Activated T-helper 17 cell treated with anti-CD3 and anti-CD28 coated beads, Interleukin-2, amount 50 U/mL, for 72 hours (primary cell): ENCODE measurements at regions not wholly inside any gene's neighbourhood (a gene's known extent, or its start where the extent isn't known, plus 50 kb on each side); places are given as distances from the start of the nearest gene placed in this dataset.
"Not testable (repeated sequence)": the region's sequence is repeated elsewhere in the genome, so short reads cannot be mapped to it uniquely, and the experiment has no call there.

Source experiments
- ATAC-seq: fragments of 150-1000 bp; cut with Tn5 transposase; replicated peaks from 2 replicates; pipeline ENCODE4 v1.10.0; 2021; ENCODE audit warnings: mild to moderate bottlenecking, moderate library complexity
- H3K27ac Mint-ChIP-seq: one replicate; pipeline ENCODE4 v1.8.0; 2022; ENCODE audit warnings: mixed read lengths
- H3K27me3 Mint-ChIP-seq: one replicate; pipeline ENCODE4 v1.8.0; 2022; ENCODE audit warnings: mixed read lengths
- H3K36me3 Mint-ChIP-seq: one replicate; pipeline ENCODE4 v1.8.0; 2022; ENCODE audit warnings: low read depth, mild to moderate bottlenecking, mixed read lengths
- H3K4me1 Mint-ChIP-seq: one replicate; pipeline ENCODE4 v1.8.0; 2022; ENCODE audit warnings: mixed read lengths
- H3K4me3 Mint-ChIP-seq: one replicate; pipeline ENCODE4 v1.8.0; 2022; ENCODE audit warnings: mild to moderate bottlenecking, mixed read lengths
- H3K9me3 Mint-ChIP-seq: one replicate; pipeline ENCODE4 v1.8.0; 2022; ENCODE audit warnings: mixed read lengths

DNA sequence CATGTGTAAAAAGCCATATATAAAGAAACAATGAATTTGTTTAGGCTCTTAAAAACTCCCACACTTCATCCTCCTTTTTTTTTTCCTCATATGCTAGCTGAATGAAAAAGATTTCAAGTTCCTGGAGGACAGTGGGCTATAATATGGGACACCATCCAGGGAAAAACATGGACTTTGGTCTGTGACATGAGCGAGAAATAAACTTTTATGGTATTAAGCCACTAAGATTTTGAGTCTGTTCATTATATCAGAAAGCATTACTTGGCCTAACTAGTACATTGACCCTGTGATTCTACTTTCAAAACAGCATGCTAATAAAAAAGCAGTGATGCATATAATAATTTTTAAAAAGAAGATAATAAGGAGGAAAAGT is 392.3 kb upstream of the CAMK1G start:
- Mint-ChIP-seq H3K27ac (no peak overlapping the region), H3K27me3 (peaks cover 4% of the 10 kb centered on the region), H3K4me1 (no peaks in the 10 kb centered on the region), H3K36me3 (no peaks in the 10 kb centered on the region), H3K4me3 (no peak overlapping the region), H3K9me3 (peaks cover 5% of the 10 kb centered on the region)
- ATAC-seq: no peak

GRCh38 chr1:209196140-209196539 is 387.4 kb upstream of the CAMK1G start:
- no peak for ATAC-seq
- Mint-ChIP-seq H3K4me1 (no peaks in the 10 kb centered on the region), H3K4me3 (no peak overlapping the region), H3K36me3 (no peaks in the 10 kb centered on the region), H3K9me3 (peaks cover 15% of the 10 kb centered on the region), H3K27me3 (peaks cover 14% of the 10 kb centered on the region), H3K27ac (no peak overlapping the region)

DNA sequence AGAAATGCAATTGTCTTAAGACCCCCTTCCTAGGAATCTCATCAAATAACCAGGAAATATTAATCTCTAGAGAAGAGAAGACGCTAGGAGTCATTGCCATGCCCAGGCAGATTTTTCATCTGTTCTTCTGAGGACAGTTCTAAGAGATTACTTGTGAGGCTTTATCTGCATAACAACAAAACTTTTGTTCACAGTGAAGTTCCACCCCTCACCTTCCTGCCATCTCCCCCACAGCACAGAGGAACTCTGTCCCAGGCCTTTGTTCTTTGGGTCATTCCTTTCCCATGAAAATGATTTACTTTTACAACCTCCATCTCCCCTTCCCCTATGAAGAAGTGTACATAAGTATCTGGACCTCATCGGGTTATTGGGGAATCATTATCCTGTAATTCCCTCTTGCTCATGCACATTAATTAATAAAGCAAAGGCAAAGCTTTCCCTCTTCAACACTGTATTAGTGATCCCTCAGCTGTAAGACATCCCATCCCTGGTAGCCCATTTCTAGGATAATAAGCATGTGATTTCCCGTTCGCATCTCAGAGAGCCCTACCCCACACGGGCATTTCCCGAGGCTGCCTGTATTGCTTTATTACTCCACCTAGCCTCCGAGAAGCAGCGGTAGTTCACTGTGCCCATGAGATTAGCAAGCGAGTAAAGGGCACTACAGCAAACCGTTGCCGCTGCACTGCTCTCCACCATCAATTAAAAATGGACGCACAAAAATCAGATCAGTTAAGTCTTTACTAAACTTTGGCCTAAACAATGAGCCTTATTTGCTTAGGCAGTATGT is 384.4 kb upstream of the CAMK1G start:
- Mint-ChIP-seq H3K27ac (no peak overlapping the region), H3K36me3 (no peaks in the 10 kb centered on the region), H3K9me3 (peaks cover 15% of the 10 kb centered on the region), H3K4me3 (no peak overlapping the region), H3K27me3 (peaks cover 13% of the 10 kb centered on the region), H3K4me1 (no peaks in the 10 kb centered on the region)
- ATAC-seq: no peak

- Mint-ChIP-seq H3K27ac (no peak overlapping the region), H3K36me3 (no peaks in the 10 kb centered on the region)
Measured at GRCh38 chr1:209199822-209200221, 383.7 kb upstream of the CAMK1G start.

DNA sequence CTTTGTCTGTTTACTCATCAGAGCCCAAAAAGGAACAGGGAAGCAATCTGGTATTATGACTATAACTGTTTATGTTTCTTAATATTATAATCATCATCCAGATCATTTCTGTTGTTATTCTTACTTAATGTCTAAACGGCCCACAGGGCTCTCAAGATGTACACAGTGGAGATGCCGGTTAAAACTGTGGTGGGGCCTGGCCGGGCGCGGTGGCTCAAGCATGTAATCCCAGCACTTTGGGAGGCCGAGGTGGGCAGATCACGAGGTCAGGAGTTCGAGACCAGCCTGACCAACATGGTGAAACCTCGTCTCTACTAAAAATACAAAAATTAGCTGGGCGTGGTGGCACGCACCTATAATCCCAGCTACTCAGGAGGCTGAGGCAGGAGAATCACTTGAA is 381.2 kb upstream of the CAMK1G start:
- H3K4me3 Mint-ChIP-seq, H3K36me3 Mint-ChIP-seq, ATAC-seq, H3K27ac Mint-ChIP-seq, H3K4me1 Mint-ChIP-seq, H3K9me3 Mint-ChIP-seq: not testable (repeated sequence)
- H3K27me3 Mint-ChIP-seq: peaks cover 34% of the 10 kb centered on the region

More at GRCh38 chr1:209199822-209200221, 383.7 kb upstream of the CAMK1G start:
- Mint-ChIP-seq H3K9me3 (peaks cover 15% of the 10 kb centered on the region), H3K27me3 (peaks cover 18% of the 10 kb centered on the region), H3K4me1 (no peaks in the 10 kb centered on the region), H3K4me3 (no peak overlapping the region)
- no peak for ATAC-seq

- H3K4me1 Mint-ChIP-seq: no peaks in the 10 kb centered on the region
- H3K9me3 Mint-ChIP-seq: no peaks in the 10 kb centered on the region
- H3K27me3 Mint-ChIP-seq: peaks cover 37% of the 10 kb centered on the region
- H3K4me3 Mint-ChIP-seq: no peak overlapping the region
- no peak overlapping the region for H3K27ac Mint-ChIP-seq
- H3K36me3 Mint-ChIP-seq: no peaks in the 10 kb centered on the region
- ATAC-seq: no peak
Measured at GRCh38 chr1:209202830-209203532, 380.5 kb upstream of the CAMK1G start.

GRCh38 chr1:209203533-209203895 is 380.0 kb upstream of the CAMK1G start:
- Mint-ChIP-seq H3K27me3 (peaks cover 35% of the 10 kb centered on the region), H3K4me1 (no peaks in the 10 kb centered on the region), H3K9me3 (no peaks in the 10 kb centered on the region), H3K4me3 (no peak overlapping the region), H3K27ac (no peak overlapping the region), H3K36me3 (no peaks in the 10 kb centered on the region)
- ATAC-seq: no peak

- H3K27me3 Mint-ChIP-seq: peaks cover 33% of the 10 kb centered on the region
- H3K27ac Mint-ChIP-seq: no peak overlapping the region
- H3K9me3 Mint-ChIP-seq: no peaks in the 10 kb centered on the region
- no peak overlapping the region for H3K4me3 Mint-ChIP-seq
- no peaks in the 10 kb centered on the region for H3K4me1 Mint-ChIP-seq
- H3K36me3 Mint-ChIP-seq: no peaks in the 10 kb centered on the region
- no peak for ATAC-seq
Measured at GRCh38 chr1:209205039-209205438, 378.5 kb upstream of the CAMK1G start.

DNA sequence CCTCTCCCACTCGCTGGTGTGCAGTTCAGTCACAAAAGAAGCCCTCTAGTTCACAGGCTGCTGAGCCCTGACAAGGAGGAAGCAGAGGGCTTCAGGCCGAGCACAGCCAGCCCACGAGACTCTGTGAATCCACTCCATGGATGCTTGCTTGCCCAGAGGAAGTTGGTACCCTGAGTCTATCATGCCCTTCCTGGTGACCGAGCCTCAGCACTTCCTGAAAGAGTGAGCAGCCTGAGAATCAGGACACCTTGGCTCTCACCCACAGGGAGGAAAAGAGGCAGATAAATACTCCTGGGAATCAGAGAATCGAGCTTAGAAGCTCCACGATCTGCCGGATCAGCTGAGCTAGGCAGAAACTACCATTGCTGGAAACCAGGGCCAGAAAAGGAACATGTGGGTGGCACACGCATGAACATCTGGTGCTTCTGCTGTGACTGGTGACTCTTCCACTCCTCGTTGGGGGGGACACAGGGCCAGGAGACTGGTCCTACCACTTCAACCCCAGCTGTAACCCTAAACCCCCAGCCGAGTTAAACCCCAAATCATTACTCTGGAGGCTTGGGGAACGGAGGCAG is 376.3 kb upstream of the CAMK1G start:
- Mint-ChIP-seq H3K27me3 (peaks cover 44% of the 10 kb centered on the region), H3K4me1 (no peaks in the 10 kb centered on the region), H3K27ac (no peak overlapping the region), H3K4me3 (no peak overlapping the region), H3K9me3 (no peaks in the 10 kb centered on the region), H3K36me3 (no peaks in the 10 kb centered on the region)
- no peak for ATAC-seq

GRCh38 chr1:209207701-209208286 is 375.7 kb upstream of the CAMK1G start:
- no peaks in the 10 kb centered on the region for H3K9me3 Mint-ChIP-seq
- no peak overlapping the region for H3K4me3 Mint-ChIP-seq
- no peaks in the 10 kb centered on the region for H3K4me1 Mint-ChIP-seq
- H3K27ac Mint-ChIP-seq: no peak overlapping the region
- H3K36me3 Mint-ChIP-seq: no peaks in the 10 kb centered on the region
- ATAC-seq: no peak
- H3K27me3 Mint-ChIP-seq: peaks cover 49% of the 10 kb centered on the region

DNA sequence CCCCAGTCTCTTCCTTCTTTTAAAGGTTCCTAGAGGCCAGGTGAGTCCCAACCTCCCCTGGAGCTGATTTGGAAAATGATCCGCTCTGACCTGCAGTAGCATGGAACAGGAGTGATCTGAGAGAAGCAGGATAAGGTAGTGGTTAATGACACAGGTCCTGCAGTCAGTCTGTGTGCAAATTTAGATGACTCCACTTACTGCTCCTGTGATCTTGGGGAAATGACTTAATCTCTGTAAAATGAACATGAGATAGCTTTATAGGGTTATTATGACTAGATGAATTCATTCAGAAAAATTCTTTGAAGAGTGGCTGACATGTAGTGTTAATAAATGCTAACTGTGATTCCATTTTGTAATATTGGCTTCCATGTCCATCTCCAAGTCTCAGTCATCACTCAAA is 374.9 kb upstream of the CAMK1G start:
- no peak for ATAC-seq
- Mint-ChIP-seq H3K4me1 (no peaks in the 10 kb centered on the region), H3K9me3 (no peaks in the 10 kb centered on the region), H3K27me3 (peaks cover 56% of the 10 kb centered on the region), H3K36me3 (no peaks in the 10 kb centered on the region), H3K27ac (no peak overlapping the region), H3K4me3 (no peak overlapping the region)

DNA sequence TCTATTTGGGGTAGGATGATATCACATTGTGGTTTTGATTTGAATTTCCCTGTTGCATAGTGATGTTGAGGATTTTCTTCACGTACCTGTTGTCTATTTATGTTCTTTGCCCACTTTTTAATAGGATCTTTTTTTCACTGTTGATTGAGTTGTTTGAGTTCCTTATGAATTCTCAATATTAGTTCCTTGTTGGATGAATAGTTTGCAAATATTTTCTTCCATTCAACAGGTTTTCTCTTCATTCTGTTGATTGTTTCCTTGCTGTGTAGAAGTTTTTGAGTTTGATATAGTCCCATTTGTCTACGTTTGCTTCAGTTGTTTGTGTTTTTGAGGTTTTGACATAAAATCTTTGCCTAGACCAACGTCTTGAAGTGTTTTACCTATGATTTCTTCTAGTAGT is 369.5 kb upstream of the CAMK1G start:
- peaks cover 40% of the 10 kb centered on the region for H3K27me3 Mint-ChIP-seq
- H3K4me3 Mint-ChIP-seq: no peak overlapping the region
- no peak overlapping the region for H3K27ac Mint-ChIP-seq
- ATAC-seq: no peak
- H3K9me3 Mint-ChIP-seq: peaks cover 4% of the 10 kb centered on the region
- no peaks in the 10 kb centered on the region for H3K36me3 Mint-ChIP-seq
- no peaks in the 10 kb centered on the region for H3K4me1 Mint-ChIP-seq

GRCh38 chr1:209215826-209216225 is 367.7 kb upstream of the CAMK1G start:
- no peaks in the 10 kb centered on the region for H3K4me1 Mint-ChIP-seq
- H3K36me3 Mint-ChIP-seq: no peaks in the 10 kb centered on the region
- no peak overlapping the region for H3K27ac Mint-ChIP-seq
- ATAC-seq: no peak
- H3K4me3 Mint-ChIP-seq: no peak overlapping the region
- H3K9me3 Mint-ChIP-seq: peaks cover 4% of the 10 kb centered on the region
- H3K27me3 Mint-ChIP-seq: peaks cover 32% of the 10 kb centered on the region

DNA sequence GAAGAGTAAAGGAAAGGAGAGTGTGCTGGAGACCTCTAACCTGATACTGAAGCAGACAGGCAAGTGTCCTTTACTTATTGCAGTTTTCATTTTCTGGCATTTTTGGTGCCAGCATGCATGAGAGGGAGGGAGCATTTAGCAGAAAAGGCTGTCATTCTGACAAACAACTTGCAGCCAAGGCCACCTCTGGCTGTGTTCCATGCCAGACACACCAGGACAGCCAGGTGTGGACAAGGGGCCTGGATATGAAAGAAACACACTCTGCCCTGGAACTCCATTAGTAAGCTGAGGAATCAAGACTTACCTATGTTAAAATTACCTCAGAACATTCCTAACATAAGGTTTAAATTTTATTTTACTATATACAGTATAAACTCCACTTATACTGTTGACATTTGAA is 365.4 kb upstream of the CAMK1G start:
- H3K4me1 Mint-ChIP-seq: no peaks in the 10 kb centered on the region
- peaks cover 24% of the 10 kb centered on the region for H3K27me3 Mint-ChIP-seq
- H3K4me3 Mint-ChIP-seq: no peak overlapping the region
- H3K9me3 Mint-ChIP-seq: peaks cover 4% of the 10 kb centered on the region
- ATAC-seq: no peak
- H3K36me3 Mint-ChIP-seq: no peaks in the 10 kb centered on the region
- no peak overlapping the region for H3K27ac Mint-ChIP-seq

DNA sequence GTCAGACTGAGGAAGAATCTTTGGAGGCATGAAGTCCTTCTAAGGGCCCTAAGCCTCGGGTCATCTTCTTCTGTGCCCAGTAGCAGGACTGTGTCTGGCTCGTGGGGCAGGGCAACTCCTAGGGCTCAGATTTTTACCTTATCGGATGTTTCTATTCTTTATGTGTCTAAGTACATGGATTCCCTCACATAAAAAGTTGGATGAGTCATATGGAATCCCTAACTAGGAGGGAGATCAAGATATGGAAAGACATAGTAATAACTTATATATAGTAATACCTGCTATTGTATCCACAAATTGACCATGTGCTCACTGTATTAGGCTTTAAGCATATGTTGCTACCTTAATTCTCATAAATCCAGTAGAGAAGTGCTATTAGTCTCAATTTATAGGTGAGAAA is 364.5 kb upstream of the CAMK1G start:
- Mint-ChIP-seq H3K27ac (no peak overlapping the region), H3K4me1 (no peaks in the 10 kb centered on the region), H3K36me3 (no peaks in the 10 kb centered on the region), H3K27me3 (peaks cover 22% of the 10 kb centered on the region), H3K9me3 (peaks cover 4% of the 10 kb centered on the region), H3K4me3 (no peak overlapping the region)
- ATAC-seq: no peak
